SW480 (cell line): ENCODE measurements at regions not wholly inside any gene's neighbourhood (a gene's known extent, or its start where the extent isn't known, plus 50 kb on each side); places are given as distances from the start of the nearest gene placed in this dataset.
"Not testable (repeated sequence)": the region's sequence is repeated elsewhere in the genome, so short reads cannot be mapped to it uniquely, and the experiment has no call there.

ENCODE experiments used
- DNase-seq: peaks from one replicate; pipeline ENCODE4 v3.0.0-alpha.2; 2016; ENCODE audit warnings: low spot score

GRCh38 chr11:37907436-37908218 is 1309.6 kb upstream of the RAG2 start:
- DNase-seq: peak; percentile 8

DNA sequence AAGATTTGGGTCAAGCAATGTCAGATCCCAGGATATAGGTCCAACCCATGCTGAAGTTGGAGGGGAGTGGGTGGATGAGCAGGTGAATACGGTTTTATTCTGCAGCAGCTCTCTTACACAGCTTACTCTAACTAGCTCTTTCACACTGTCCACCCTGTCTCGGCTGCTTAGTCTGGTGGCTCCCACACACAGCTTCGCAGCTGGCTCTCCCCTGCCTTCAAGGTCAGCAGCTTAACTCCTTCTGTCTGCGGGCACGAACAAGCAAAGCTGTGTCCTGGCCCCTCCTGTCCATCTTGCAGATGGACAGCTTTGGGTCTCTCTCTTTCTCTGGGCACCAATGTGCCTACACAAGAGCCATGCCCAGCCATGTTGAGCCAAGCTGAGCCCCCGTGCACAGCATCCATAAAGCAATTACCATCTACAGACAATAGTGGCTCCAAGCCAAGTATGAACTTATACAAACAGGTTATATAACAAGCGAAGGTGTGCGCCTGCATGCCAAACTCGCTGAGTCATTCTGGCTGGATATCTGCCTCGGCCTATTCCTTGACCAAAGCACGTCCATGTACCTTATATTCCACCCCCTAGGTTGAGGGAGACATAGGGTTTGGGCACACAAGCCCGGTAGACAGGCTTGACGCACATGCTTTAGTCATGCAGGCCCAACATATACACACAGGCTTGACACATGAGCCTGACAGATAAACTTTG is 1307.8 kb upstream of the RAG2 start:
- DNase-seq: peak; percentile 29

- DNase-seq: no peak
Measured at GRCh38 chr11:37896016-37896415, 1298.0 kb upstream of the RAG2 start.

DNA sequence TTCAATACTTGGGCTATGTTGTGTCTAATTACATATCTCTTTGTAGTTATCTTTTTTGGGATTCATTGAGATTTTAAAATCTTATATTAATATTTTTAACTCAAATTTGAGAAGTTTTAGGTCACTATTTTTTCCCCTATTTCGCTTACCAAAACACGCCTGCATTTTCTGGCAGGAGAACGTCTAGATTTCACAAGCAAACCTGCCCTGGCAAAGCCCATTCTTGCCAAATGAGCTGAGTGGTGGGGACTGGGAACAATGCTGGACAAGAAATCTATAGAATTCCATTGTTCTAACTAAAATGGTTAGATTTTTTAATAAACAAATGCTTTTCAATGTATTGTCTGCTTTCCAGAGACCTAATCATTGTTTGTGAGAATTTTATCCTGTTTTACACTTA is 1283.7 kb upstream of the RAG2 start:
- DNase-seq: no peak

DNA sequence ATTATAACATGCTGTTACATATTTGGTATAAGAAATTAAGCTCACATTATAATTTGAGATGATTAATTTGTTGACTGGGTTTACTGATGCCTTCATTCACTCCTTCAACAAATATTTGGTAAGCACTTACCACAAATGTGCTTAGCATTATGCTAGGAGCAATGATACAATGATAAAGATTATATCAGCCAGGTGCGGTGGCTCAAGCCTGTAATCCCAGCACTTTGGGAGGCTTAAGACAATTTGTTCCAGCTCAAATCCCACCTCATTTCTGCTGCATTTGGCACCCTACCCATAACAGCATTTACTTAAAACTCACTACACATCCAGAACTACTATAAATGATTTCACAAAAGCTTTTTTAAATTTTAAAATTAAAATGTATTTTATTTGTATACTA is 1263.6 kb upstream of the RAG2 start:
- DNase-seq: no peak

- DNase-seq: not testable (repeated sequence)
Measured at GRCh38 chr11:37858806-37859537, 1260.9 kb upstream of the RAG2 start.

DNA sequence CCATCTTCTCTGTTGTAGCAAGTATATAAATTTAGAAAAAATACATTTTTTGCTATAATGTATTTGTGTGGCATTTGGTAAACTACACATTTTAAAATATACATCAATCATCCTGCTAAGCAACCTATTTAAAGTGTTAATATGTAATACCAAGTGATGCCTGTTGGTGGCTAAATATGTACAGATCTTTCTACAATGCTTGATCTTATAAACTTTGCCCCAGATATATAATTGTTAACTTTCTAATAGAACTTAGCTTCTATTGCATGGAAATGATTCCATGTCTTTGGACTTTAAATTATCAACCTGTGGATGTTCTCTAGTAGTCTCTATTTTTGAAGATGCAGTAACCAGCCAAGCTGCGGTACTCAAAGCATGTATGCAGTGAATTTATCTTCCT is 1260.4 kb upstream of the RAG2 start:
- DNase-seq: no peak

- DNase-seq: no peak
Measured at GRCh38 chr11:37857726-37858125, 1259.7 kb upstream of the RAG2 start.

GRCh38 chr11:37849706-37850105 is 1251.7 kb upstream of the RAG2 start:
- DNase-seq: no peak

DNA sequence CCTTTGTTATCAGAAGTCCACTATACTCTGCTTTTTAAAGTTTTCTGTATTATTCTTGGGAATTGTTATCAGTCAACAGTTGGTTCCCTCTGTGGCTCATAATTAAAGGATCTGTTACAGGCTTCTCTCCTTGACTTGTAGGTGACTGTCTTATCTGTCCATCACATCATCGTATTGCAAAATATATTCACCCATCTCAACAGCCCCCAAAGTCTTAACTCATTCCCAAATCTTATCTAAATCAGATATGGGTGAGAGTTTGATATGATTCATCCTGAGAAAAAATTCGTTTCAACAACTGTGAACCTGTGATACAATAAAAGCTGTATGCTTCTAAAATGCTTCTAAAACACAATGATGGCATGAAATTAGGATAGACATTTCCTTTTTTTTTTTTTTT is 1245.6 kb upstream of the RAG2 start:
- DNase-seq: no peak

DNA sequence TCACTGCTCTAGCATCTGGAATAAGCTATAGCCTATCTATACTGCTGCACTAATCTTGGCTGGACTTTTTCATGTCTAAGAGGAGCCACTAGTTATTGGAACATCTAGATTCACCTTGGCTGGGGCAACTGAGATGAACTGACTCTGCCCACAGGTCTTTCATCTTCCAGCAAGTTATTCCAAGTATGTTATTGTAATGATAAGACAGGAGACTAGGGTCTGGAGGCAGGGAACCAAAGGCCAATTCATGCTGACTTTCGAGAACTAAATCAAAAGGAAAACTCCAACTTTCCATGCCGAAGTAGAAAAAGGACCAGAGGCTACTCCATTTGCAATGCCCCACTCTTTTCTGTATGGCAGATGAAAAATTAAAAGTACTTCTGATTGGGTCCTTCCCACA is 1243.0 kb upstream of the RAG2 start:
- DNase-seq: no peak

DNA sequence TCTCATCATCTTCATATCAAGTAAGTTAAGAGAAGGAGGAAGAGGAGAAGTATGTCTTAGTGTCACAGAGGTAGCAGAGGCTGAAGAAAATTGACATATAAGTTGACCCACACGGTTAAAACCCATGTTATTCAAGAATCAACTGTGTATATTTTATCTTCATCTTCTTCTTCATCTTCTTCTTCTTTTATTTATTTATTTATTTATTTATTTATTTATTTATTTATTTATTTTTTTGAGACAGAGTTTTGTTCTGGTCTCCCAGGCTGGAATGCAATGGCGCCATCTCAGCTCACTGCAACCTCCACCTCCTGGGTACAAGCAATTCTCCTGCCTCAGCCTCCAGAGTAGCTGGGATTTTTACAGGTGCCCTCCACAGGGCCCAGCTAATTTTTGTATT is 1242.3 kb upstream of the RAG2 start:
- not testable (repeated sequence) for DNase-seq

GRCh38 chr11:37830529-37830928 is 1232.5 kb upstream of the RAG2 start:
- no peak for DNase-seq

GRCh38 chr11:37817727-37818270 is 1219.8 kb upstream of the RAG2 start:
- no peak for DNase-seq

- DNase-seq: no peak
Measured at GRCh38 chr11:37812281-37812880, 1214.3 kb upstream of the RAG2 start.

DNA sequence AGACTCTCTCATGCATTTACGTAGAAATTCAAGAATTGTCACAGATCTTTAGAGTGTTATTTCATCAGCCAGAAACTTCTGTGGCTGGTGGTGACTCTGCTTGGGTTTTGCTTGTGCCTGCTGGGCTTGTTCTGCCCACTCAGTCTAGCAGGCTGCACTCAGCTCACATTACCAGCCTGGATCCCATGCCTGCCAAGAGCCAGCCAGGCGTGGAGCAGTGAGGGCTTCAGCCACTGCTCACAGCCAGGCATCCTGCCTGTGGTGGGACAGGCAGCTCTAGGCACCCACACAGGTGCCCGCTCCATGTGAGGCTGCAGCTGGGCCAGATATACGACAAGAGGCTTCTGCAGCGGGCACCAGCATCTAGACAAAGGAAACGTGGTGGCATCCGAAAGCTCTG is 1213.3 kb upstream of the RAG2 start:
- DNase-seq: no peak

DNA sequence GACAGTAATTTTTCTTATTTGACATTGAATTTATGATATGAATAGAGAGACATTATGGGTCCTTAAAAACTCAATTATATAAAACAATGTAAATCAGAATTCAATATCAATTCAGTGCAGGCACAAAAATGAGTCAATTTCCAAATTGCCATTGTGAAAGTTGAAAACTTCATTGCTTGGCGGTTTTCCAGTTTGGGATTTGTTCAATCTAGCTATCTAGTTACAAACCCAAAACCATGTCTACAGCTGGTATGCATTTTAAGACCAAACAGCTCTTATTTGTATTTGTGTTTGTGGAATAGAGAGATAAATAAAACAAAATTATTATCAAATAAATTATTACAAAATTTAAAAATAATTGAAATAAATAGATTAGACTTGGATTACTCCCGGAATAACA is 1206.6 kb upstream of the RAG2 start:
- DNase-seq: no peak

DNA sequence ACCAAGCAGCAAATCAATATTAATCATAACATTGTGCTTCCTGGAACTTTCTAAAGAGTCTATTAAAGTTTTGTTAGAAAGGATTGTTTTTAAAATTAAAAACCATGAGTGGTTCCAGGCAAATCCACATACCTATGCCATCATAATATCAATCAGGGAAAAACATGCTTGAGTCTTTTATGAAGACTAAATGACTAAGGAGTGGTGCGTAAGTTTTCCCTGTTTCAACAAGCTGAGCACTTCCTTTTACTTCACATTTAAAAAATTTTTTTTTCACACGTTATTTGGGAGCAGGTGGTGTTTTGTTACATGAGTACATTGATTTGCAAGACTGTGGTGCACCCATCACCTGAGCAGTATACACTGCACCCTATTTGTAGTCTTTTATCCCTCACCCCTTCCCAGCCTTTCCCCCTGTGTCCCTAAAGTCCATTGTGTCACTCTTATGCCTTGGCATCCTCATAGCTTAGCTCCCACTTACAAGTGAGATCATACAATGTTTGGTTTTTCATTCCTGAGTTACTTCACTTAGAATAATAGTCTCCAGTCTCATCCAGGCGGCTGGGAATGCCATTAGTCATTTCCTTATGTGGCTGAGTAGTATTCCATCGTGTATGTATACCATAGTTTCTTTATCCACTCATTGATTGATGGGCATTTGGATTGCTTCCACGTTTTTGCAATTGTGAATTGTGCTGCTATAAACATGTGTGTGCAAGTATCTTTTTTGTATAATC is 1190.3 kb upstream of the RAG2 start:
- no peak for DNase-seq

DNA sequence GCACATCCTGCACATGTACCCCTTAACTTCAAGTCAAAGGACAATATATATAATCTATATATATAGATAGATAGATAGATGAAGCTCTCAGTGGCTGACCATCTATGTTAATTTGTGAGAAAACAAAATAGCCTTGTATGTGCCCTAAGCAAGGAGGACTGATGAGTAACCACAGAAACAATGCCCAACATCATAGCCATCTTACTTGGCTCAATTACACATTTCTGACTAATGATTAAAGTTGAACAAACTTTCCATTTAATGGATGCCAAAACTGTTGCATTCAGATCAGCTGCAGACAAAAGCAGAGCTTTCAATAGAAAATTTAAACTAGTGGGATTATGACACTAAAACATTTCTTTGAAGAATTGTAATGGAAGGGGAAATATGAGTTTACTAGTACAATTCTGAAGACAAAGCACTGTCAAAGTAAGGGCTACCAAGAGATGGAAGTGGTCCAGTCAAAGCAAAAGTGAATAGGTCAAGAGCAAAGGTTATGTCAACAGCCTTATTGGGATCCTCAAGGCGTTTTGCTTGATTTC is 1188.2 kb upstream of the RAG2 start:
- no peak for DNase-seq

GRCh38 chr11:37774441-37774840 is 1176.4 kb upstream of the RAG2 start:
- no peak for DNase-seq

DNA sequence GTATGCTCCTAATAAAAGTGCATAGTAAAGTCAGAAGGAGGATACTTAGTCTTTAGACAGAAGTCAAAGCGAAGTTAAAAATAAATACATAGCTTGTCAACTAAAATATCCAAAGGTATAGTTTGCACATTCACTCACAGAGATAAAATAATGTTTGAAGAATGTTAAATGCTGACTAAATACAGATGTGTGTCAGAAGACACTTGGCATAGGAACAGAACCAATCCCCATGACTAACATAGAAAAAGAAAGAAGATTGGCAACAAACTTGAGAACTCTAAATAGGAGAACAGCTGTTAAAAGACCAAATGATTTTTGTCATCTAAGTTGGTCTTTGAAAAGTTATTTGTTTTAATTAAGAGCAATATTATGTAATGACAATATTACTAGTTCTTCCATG is 1172.1 kb upstream of the RAG2 start:
- no peak for DNase-seq
